Left cardiac atrium (tissue), 4 donors: ENCODE measurements at regions not wholly inside any gene's neighbourhood (a gene's known extent, or its start where the extent isn't known, plus 50 kb on each side); places are given as distances from the start of the nearest gene placed in this dataset.
"Not testable (repeated sequence)": the region's sequence is repeated elsewhere in the genome, so short reads cannot be mapped to it uniquely, and the experiment has no call there.

Source experiments
- ATAC-seq, 2 donors: fragments of 200-7000 bp; cut with Tn5 transposase; one replicate each; pipeline ENCODE4 v1.9.1; 2020; ENCODE audit warnings: mild to moderate bottlenecking in 2 of 2, moderate library complexity in 2 of 2
- DNase-seq: peaks from one replicate; pipeline ENCODE4 v3.0.0-alpha.2; 2020
- intact Hi-C, 2 donors: fragments of 100-400 bp; cut with DNase I; formaldehyde crosslinking; loops; one replicate each; pipeline versions ENCODE4 v1.14.1 to v1.15.1; 2022 to 2023
- donor health status: DM: no; HTN: yes; CAD: no.
- donor health status: DM: no; HTN: yes; CAD: no; lungs with severe emphysema.
- donor health status: DM: yes; HTN: yes; CAD: no.
- donor health status: Dilated cardiomyopathy.

GRCh38 chr9:66601472-66601871, 299.1 kb upstream of the ZNF658 start:
- intact Hi-C loops, ATAC-seq, DNase-seq: not testable (repeated sequence)

- DNase-seq, intact Hi-C loops: not testable (repeated sequence)
Measured at GRCh38 chr9:66631521-66632046, 268.9 kb upstream of the ZNF658 start.

GRCh38 chr9:66647675-66648074, 252.8 kb upstream of the ZNF658 start:
- intact Hi-C loops, ATAC-seq, DNase-seq: not testable (repeated sequence)

More at GRCh38 chr9:66631521-66632046, 268.9 kb upstream of the ZNF658 start:
- not testable (repeated sequence) for ATAC-seq

GRCh38 chr9:66690242-66690641, 210.3 kb upstream of the ZNF658 start:
- DNase-seq, intact Hi-C loops, ATAC-seq: not testable (repeated sequence)

- intact Hi-C loops, ATAC-seq: not testable (repeated sequence)
Measured at GRCh38 chr9:66695561-66696240, 204.8 kb upstream of the ZNF658 start.

GRCh38 chr9:66697343-66698065, 203.0 kb upstream of the ZNF658 start:
- ATAC-seq, intact Hi-C loops, DNase-seq: not testable (repeated sequence)

More at GRCh38 chr9:66695561-66696240, 204.8 kb upstream of the ZNF658 start:
- not testable (repeated sequence) for DNase-seq

- ATAC-seq, DNase-seq, intact Hi-C loops: not testable (repeated sequence)
Measured at GRCh38 chr9:66698066-66698455, 202.5 kb upstream of the ZNF658 start.

- intact Hi-C loops, DNase-seq, ATAC-seq: not testable (repeated sequence)
Measured at GRCh38 chr9:66701411-66702377, 198.8 kb upstream of the ZNF658 start.

GRCh38 chr9:66711553-66711952, 189.0 kb upstream of the ZNF658 start:
- ATAC-seq, DNase-seq, intact Hi-C loops: not testable (repeated sequence)

GRCh38 chr9:66712870-66713269, 187.7 kb upstream of the ZNF658 start:
- DNase-seq, ATAC-seq, intact Hi-C loops: not testable (repeated sequence)

GRCh38 chr9:66713552-66713951, 187.0 kb upstream of the ZNF658 start:
- intact Hi-C loops, ATAC-seq, DNase-seq: not testable (repeated sequence)

- intact Hi-C loops, DNase-seq, ATAC-seq: not testable (repeated sequence)
Measured at GRCh38 chr9:66720845-66721244, 179.7 kb upstream of the ZNF658 start.

GRCh38 chr9:66727540-66727939, 173.0 kb upstream of the ZNF658 start:
- ATAC-seq, DNase-seq, intact Hi-C loops: not testable (repeated sequence)

GRCh38 chr9:66736686-66737085, 163.8 kb upstream of the ZNF658 start:
- DNase-seq: peak; percentile 9
- ATAC-seq, intact Hi-C loops: not testable (repeated sequence)

- DNase-seq, intact Hi-C loops, ATAC-seq: not testable (repeated sequence)
Measured at GRCh38 chr9:66738418-66738817, 162.1 kb upstream of the ZNF658 start.

GRCh38 chr9:66740136-66740535, 160.4 kb upstream of the ZNF658 start:
- intact Hi-C loops, DNase-seq, ATAC-seq: not testable (repeated sequence)

GRCh38 chr9:66745846-66746245, 154.7 kb upstream of the ZNF658 start:
- DNase-seq, ATAC-seq, intact Hi-C loops: not testable (repeated sequence)

GRCh38 chr9:66752324-66752923, 148.1 kb upstream of the ZNF658 start:
- ATAC-seq, DNase-seq, intact Hi-C loops: not testable (repeated sequence)
